IMR-90 (cell line): ENCODE measurements at regions not wholly inside any gene's neighbourhood (a gene's known extent, or its start where the extent isn't known, plus 50 kb on each side); places are given as distances from the start of the nearest gene placed in this dataset.

Experiments used
- ATAC-seq: fragments of 200-7000 bp; cut with Tn5 transposase; 2 replicates; pipeline ENCODE4 v1.9.1; 2020; ENCODE audit warnings: low read depth, mild to moderate bottlenecking, moderate library complexity
- BruUV-seq: library from RNA; stranded (reverse); fragments of 400-500 nt; replicated peaks from 2 replicates; lab custom pipeline; 2021; lab: Mats Ljungman, UMichigan
- CTCF ChIA-PET: fragments of 300-600 bp; formaldehyde crosslinking; extraction: SDS; loops from one replicate; lab custom pipeline; 2021; ENCODE audit warnings: antibody characterized with exemption; lab: Yijun Ruan, JAX
- POLR2A ChIA-PET: fragments of 300-600 bp; sonication (Branson Sonifier 250); formaldehyde crosslinking; loops from one replicate; lab custom pipeline; 2022; ENCODE audit warnings: antibody characterized with exemption; ENCODE audit not compliant: unreplicated experiment; lab: Charles Lee
- DNase-seq: peaks from one replicate; pipeline ENCODE4 v3.0.0; 2013
- H2AFZ ChIP-seq: replicated peaks from 2 replicates; pipeline ENCODE3; 2013; ENCODE audit warnings: low read length, mild to moderate bottlenecking; ENCODE audit not compliant: poor library complexity
- H2AK5ac ChIP-seq: 2 replicates; pipeline ENCODE4 v1.6.1; 2013; ENCODE audit warnings: low read depth, low read length, inconsistent platforms
- H2AK9ac ChIP-seq: replicated peaks from 2 replicates; pipeline ENCODE3; 2013; ENCODE audit warnings: mild to moderate bottlenecking, low read depth, low read length, moderate library complexity; ENCODE audit not compliant: poor library complexity
- H2BK120ac ChIP-seq: 2 replicates; pipeline ENCODE4 v1.6.1; 2013; ENCODE audit warnings: low read depth, low read length, inconsistent platforms
- H2BK15ac ChIP-seq: 3 replicates; pipeline ENCODE4 v1.6.1; 2013; ENCODE audit warnings: low read depth, low read length, inconsistent platforms
- H2BK20ac ChIP-seq: 2 replicates; pipeline ENCODE4 v1.6.1; 2013; ENCODE audit warnings: low read depth, mild to moderate bottlenecking, inconsistent platforms, low read length, moderate library complexity
- H2BK5ac ChIP-seq: 2 replicates; pipeline ENCODE4 v1.6.1; 2013; ENCODE audit warnings: mild to moderate bottlenecking, low read depth, low read length, inconsistent platforms; ENCODE audit not compliant: poor library complexity, severe bottlenecking
- H3K14ac ChIP-seq: replicated peaks from 2 replicates; pipeline ENCODE4 v1.6.1; 2013; ENCODE audit warnings: low read depth, low read length, inconsistent platforms
- H3K18ac ChIP-seq: 2 replicates; pipeline ENCODE4 v1.6.1; 2013; ENCODE audit warnings: low read depth, low read length, control low read depth
- H3K23ac ChIP-seq: 2 replicates; pipeline ENCODE4 v1.6.1; 2013; ENCODE audit warnings: low read depth, low read length, inconsistent platforms
- H3K27ac ChIP-seq: 2 replicates; pipeline ENCODE4 v1.5.1; 2013; ENCODE audit warnings: mild to moderate bottlenecking, control low read depth, low read length; ENCODE audit not compliant: insufficient read depth
- H3K27me3 ChIP-seq: 2 replicates; pipeline ENCODE4 v1.6.1; 2013; ENCODE audit warnings: low read length; ENCODE audit not compliant: control insufficient read depth, insufficient read depth
- H3K36me3 ChIP-seq: 2 replicates; pipeline ENCODE4 v1.6.1; 2013; ENCODE audit warnings: low read length, mixed read lengths; ENCODE audit not compliant: control insufficient read depth, insufficient read depth
- H3K4ac ChIP-seq: 2 replicates; pipeline ENCODE4 v1.6.1; 2013; ENCODE audit warnings: low read depth, low read length, inconsistent platforms
- H3K4me1 ChIP-seq: 2 replicates; pipeline ENCODE4 v1.6.1; 2013; ENCODE audit warnings: low read length, mixed read lengths; ENCODE audit not compliant: control insufficient read depth, insufficient read depth
- H3K4me2 ChIP-seq: 2 replicates; pipeline ENCODE4 v1.6.1; 2013; ENCODE audit warnings: low read depth, mild to moderate bottlenecking, control low read depth, low read length, moderate library complexity
- H3K4me3 ChIP-seq: 2 replicates; pipeline ENCODE4 v1.5.1; 2013; ENCODE audit warnings: low read depth, mild to moderate bottlenecking, control low read depth, low read length, moderate library complexity; ENCODE audit not compliant: insufficient read depth
- H3K56ac ChIP-seq: 2 replicates; pipeline ENCODE4 v1.6.1; 2013; ENCODE audit warnings: low read length, inconsistent platforms; ENCODE audit not compliant: insufficient read depth; ENCODE audit errors: extremely low read depth
- H3K79me1 ChIP-seq, 2 experiments: 2 replicates each; pipeline ENCODE4 v1.6.1; 2013; ENCODE audit warnings: low read length in 2 of 2, inconsistent platforms in 1 of 2, low read depth in 1 of 2
- H3K9ac ChIP-seq: 2 replicates; pipeline ENCODE4 v1.6.1; 2013; ENCODE audit warnings: low read depth, low read length, control low read depth
- H3K9me1 ChIP-seq: 2 replicates; pipeline ENCODE4 v1.6.1; 2013; ENCODE audit warnings: low read length, inconsistent platforms; ENCODE audit not compliant: insufficient read depth
- H3K9me3 ChIP-seq: 2 replicates; pipeline ENCODE4 v1.6.1; 2013; ENCODE audit warnings: low read length; ENCODE audit not compliant: control insufficient read depth, insufficient read depth
- H4K20me1 ChIP-seq: 2 replicates; pipeline ENCODE4 v1.6.1; 2013; ENCODE audit warnings: low read length, inconsistent platforms; ENCODE audit not compliant: insufficient read depth
- H4K5ac ChIP-seq: 2 replicates; pipeline ENCODE4 v1.6.1; 2013; ENCODE audit warnings: mild to moderate bottlenecking, low read depth, low read length, control low read depth
- H4K8ac ChIP-seq, 2 experiments: 2 replicates each; pipeline ENCODE4 v1.6.1; 2013; ENCODE audit warnings: low read depth in 2 of 2, low read length in 2 of 2, control low read depth in 1 of 2, inconsistent platforms in 1 of 2
- H4K91ac ChIP-seq: 2 replicates; pipeline ENCODE4 v1.6.1; 2013; ENCODE audit warnings: low read depth, low read length, inconsistent platforms; ENCODE audit not compliant: insufficient read depth
- MAFK ChIP-seq: IDR thresholded peaks from 2 replicates; pipeline ENCODE4 v1.6.1; 2012; ENCODE audit warnings: low read depth, low read length, improper control_type of control experiment
- MXI1 ChIP-seq: IDR thresholded peaks from 2 replicates; pipeline ENCODE4 v1.6.1; 2012; ENCODE audit warnings: low read depth, mild to moderate bottlenecking, low read length, moderate library complexity, borderline replicate concordance
- NFE2L2 ChIP-seq: fragments of 150-350 bp; IDR thresholded peaks from 2 replicates; pipeline ENCODE4 v1.6.1; 2016; ENCODE audit warnings: low read depth, mild to moderate bottlenecking, low read length
- SMC3 ChIP-seq: fragments of 150-350 bp; IDR thresholded peaks from 2 replicates; pipeline ENCODE4 v1.6.1; 2016; ENCODE audit warnings: low read depth, mild to moderate bottlenecking, antibody characterized with exemption, low read length, moderate library complexity
- USF2 ChIP-seq: fragments of 150-350 bp; IDR thresholded peaks from 2 replicates; pipeline ENCODE4 v1.6.1; 2017; ENCODE audit warnings: mild to moderate bottlenecking, antibody characterized with exemption, low read length, low read depth
- WGBS, 2 experiments: methylation state at CpG; one replicate each; pipeline versions ENCODE4 v1.1.5 to v1.1.7; 2013; ENCODE audit warnings: missing lambda C conversion rate in 2 of 2; ENCODE audit not compliant: insufficient read length in 1 of 2; ENCODE audit errors: extremely low coverage in 2 of 2; 5-methylcytosine and 5-hydroxymethylcytosine counted together
- dilution Hi-C: fragments of 300-500 bp; cut with HindIII; formaldehyde crosslinking; loops from one replicate; pipeline ENCODE4 v1.14.3; 2018; ENCODE audit warnings: low sequenced_read_pairs; ENCODE audit not compliant: unreplicated experiment
- in situ Hi-C: fragments of 300-500 bp; cut with MboI; formaldehyde crosslinking; loops from 3 replicates; pipeline ENCODE4 v1.14.3; 2019; ENCODE audit warnings: low sequenced_read_pairs, inconsistent platforms, mixed read lengths
- intact Hi-C: fragments of 100-400 bp; cut with micrococcal nuclease; formaldehyde crosslinking; loops from 2 replicates; pipeline ENCODE4 v1.10.0; 2022
- TF ChIP-seq, protein P1 (sequence below): conservative IDR thresholded peaks from 2 replicates; pipeline ENCODE4 v1.5.1; 2012; ENCODE audit warnings: mild to moderate bottlenecking, low read depth, low read length, improper control_type of control experiment

DNA sequence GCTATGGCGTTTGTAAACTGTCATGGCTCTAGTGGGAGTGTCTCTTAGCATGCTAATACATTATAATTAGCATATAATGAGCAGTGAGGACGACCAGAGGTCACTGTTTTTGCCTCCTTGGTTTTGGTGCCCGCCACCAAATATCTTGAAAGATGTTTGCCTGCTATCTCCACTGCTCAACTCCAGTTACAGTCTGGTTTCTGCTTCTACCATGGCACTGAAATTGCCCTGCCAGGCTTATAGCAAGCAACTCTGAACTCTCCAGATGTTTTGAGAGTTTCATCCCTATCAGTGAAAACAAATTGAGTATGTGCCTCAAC is 122.1 kb upstream of the SPRY4 start:
- no CpG with 5 or more reads among the region's 3 CpGs for WGBS, 2 experiments
- dilution Hi-C loops = no loop called here

More for the DNA sequence above, 122.1 kb upstream of the SPRY4 start:
- no peak for TF ChIP-seq MAFK
- TF ChIP-seq SMC3 = no peak
- TF ChIP-seq NFE2L2 = no peak
- TF ChIP-seq, protein P1, sequence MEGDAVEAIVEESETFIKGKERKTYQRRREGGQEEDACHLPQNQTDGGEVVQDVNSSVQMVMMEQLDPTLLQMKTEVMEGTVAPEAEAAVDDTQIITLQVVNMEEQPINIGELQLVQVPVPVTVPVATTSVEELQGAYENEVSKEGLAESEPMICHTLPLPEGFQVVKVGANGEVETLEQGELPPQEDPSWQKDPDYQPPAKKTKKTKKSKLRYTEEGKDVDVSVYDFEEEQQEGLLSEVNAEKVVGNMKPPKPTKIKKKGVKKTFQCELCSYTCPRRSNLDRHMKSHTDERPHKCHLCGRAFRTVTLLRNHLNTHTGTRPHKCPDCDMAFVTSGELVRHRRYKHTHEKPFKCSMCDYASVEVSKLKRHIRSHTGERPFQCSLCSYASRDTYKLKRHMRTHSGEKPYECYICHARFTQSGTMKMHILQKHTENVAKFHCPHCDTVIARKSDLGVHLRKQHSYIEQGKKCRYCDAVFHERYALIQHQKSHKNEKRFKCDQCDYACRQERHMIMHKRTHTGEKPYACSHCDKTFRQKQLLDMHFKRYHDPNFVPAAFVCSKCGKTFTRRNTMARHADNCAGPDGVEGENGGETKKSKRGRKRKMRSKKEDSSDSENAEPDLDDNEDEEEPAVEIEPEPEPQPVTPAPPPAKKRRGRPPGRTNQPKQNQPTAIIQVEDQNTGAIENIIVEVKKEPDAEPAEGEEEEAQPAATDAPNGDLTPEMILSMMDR = no peak
- TF ChIP-seq MXI1 = no peak
- no peak for TF ChIP-seq USF2
- peak overlapping the region; percentile 97 for H3K4ac ChIP-seq
- H3K36me3 ChIP-seq = no peaks in the 10 kb centered on the region
- POLR2A ChIA-PET = no interaction called here
- H3K18ac ChIP-seq = peak overlapping the region; percentile 99
- H3K14ac ChIP-seq = peak overlapping the region; percentile 87
- DNase-seq (no peak), ATAC-seq (peak; percentile 58; the same call in 1 of the 2 replicates)
- no peaks in the 10 kb centered on the region for H3K27me3 ChIP-seq
- H3K4me3 ChIP-seq = no peak overlapping the region
- peak overlapping the region; percentile 96 for H2BK5ac ChIP-seq
- CTCF ChIA-PET = no interaction called here
- no peak overlapping the region for H2AK9ac ChIP-seq
- H3K9ac ChIP-seq = peak overlapping the region; percentile 49; the same call in 1 of the 2 replicates
- H2AK5ac ChIP-seq = peak overlapping the region; percentile 26; the same call in 1 of the 2 replicates
- peaks cover 16% of the 10 kb centered on the region for H3K9me1 ChIP-seq
- H4K20me1 ChIP-seq = no peaks in the 10 kb centered on the region
- peak overlapping the region; percentile 23 for H3K4me2 ChIP-seq
- peak overlapping the region; percentile 4 for H2AFZ ChIP-seq
- H2BK15ac ChIP-seq = peak overlapping the region; percentile 23; the same call in 2 of the 3 replicates
- H2BK20ac ChIP-seq = peak overlapping the region; percentile 85
- H4K8ac ChIP-seq = peak overlapping the region; percentile 35 to 95
- H3K23ac ChIP-seq = peak overlapping the region; percentile 43; the same call in 1 of the 2 replicates
- no TSS peak for BruUV-seq
- peak overlapping the region; percentile 75 for H4K91ac ChIP-seq
- peak overlapping the region; percentile 93 for H4K5ac ChIP-seq
- peak overlapping the region; percentile 98 for H3K27ac ChIP-seq
- peaks cover 0 to 24% of the 10 kb centered on the region in 2 experiments; a peak in 3 of 4 replicates for H3K79me1 ChIP-seq
- H3K9me3 ChIP-seq = no peaks in the 10 kb centered on the region
- H3K56ac ChIP-seq = peak overlapping the region; percentile 67; the same call in 1 of the 2 replicates
- H3K4me1 ChIP-seq = peaks cover 16% of the 10 kb centered on the region
- in situ Hi-C loops = no loop called here
- intact Hi-C loops = loop anchor here (2.0 to 10.0 kb wide), 2 partner anchors 98 to 122 kb away; partner anchors contain the start of gene SPRY4
- peak overlapping the region; percentile 97 for H2BK120ac ChIP-seq
